ENCODE measurements at regions not wholly inside any gene's neighbourhood (a gene's known extent, or its start where the extent isn't known, plus 50 kb on each side); places are given as distances from the start of the nearest gene placed in this dataset.

DNA sequence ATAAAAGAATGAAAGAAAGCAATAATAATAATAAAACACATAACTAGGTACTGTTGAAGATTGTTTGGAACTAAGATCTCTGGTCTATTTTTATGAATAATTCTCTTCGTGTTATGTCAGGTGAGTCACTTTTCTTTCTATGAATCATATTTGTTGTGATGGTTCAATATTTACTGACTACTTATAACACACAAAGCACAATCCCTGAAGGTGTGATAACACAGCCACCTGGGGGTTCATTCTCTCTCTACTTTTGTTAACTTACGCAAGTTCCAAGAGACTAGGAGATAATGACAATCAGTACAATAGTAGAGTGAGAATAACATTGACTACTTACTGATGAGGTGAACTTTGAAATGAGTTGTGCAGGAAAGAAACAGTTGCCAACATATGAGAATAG, 149.9 kb downstream of the IBTK start:
- Histone ChIP-seq H3K27me3 (no peaks in the 10 kb centered on the region), H3K4me3 (no peak overlapping the region), H3K27ac (no peak overlapping the region), H3K9me3 (no peaks in the 10 kb centered on the region), H3K36me3 (no peaks in the 10 kb centered on the region), H3K4me1 (no peaks in the 10 kb centered on the region)
- DNase-seq (ENCODE audit: low spot score in 2 of 2) = no peak
- intact Hi-C loops (cut with DNase I; ENCODE audit: low total_unique reads) = no loop called here
- no peak for TF ChIP-seq POLR2A (IDR thresholded peaks at IDR 0.05)
- TF ChIP-seq, protein P1, sequence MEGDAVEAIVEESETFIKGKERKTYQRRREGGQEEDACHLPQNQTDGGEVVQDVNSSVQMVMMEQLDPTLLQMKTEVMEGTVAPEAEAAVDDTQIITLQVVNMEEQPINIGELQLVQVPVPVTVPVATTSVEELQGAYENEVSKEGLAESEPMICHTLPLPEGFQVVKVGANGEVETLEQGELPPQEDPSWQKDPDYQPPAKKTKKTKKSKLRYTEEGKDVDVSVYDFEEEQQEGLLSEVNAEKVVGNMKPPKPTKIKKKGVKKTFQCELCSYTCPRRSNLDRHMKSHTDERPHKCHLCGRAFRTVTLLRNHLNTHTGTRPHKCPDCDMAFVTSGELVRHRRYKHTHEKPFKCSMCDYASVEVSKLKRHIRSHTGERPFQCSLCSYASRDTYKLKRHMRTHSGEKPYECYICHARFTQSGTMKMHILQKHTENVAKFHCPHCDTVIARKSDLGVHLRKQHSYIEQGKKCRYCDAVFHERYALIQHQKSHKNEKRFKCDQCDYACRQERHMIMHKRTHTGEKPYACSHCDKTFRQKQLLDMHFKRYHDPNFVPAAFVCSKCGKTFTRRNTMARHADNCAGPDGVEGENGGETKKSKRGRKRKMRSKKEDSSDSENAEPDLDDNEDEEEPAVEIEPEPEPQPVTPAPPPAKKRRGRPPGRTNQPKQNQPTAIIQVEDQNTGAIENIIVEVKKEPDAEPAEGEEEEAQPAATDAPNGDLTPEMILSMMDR (IDR thresholded peaks at IDR 0.05) = no peak
- no peak for TF ChIP-seq POLR2AphosphoS5 (IDR thresholded peaks at IDR 0.05)

DNA sequence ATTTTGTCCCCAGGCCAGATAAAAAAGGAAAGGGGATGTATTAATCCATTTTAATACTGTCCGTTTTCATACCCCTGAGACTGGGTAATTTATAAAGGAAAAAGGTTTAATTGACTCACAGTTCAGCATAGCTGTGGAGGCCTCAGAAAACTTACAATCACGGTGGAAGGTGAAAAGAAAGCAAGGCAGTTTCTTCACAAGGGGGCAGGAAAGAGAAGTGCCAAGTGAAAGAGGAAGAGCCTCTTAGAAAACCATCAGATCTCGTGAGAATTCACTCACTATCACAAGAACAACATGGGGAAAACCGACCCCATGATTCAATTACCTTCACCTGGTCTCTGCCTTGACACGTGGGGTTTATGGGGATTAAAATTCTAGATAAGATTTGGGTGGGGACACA, 152.5 kb downstream of the IBTK start:
- TF ChIP-seq, protein P1 (IDR thresholded peaks at IDR 0.05) = no peak
- no peak for TF ChIP-seq POLR2AphosphoS5 (IDR thresholded peaks at IDR 0.05)
- no peak for TF ChIP-seq POLR2A (IDR thresholded peaks at IDR 0.05)
- H3K36me3 ChIP-seq = no peaks in the 10 kb centered on the region
- no peak overlapping the region for H3K4me3 ChIP-seq
- H3K27me3 ChIP-seq = no peaks in the 10 kb centered on the region
- H3K27ac ChIP-seq = no peak overlapping the region
- intact Hi-C loops (cut with DNase I; ENCODE audit: low total_unique reads) = no loop called here
- DNase-seq (ENCODE audit: low spot score in 2 of 2) = no peak
- no peaks in the 10 kb centered on the region for H3K9me3 ChIP-seq
- no peaks in the 10 kb centered on the region for H3K4me1 ChIP-seq

DNA sequence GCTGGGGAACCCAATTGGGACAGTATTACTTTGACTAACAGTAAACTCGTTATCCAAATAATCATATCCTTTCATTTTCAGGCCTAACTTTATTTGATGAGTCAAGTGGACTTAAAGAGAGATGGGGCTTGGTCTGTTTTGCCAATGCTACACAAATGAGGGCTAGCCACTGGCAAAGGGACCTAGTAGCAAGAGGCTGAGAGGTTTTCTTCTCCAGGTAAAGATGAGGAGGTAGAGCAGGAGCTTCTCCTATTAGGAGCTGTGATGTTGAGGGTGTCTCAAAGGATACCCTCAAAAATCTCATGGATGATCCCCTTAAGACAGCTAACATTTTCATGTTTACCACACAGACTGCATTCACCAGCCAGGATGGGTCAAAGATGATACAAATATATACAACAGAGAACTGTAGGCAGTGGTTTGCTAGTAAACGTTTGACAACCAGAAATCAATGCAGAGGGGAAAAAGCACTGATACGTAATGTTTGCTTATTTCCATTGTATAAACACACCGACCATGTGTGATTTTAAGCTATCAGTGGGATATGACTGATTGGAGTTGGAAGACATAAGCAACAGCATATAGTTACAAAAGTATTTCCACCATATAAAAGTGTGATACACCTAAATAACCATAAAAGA, 153.3 kb downstream of the IBTK start:
- TF ChIP-seq, protein P1 (IDR thresholded peaks at IDR 0.05) = no peak
- no peak for TF ChIP-seq POLR2AphosphoS5 (IDR thresholded peaks at IDR 0.05)
- TF ChIP-seq POLR2A (IDR thresholded peaks at IDR 0.05) = no peak
- DNase-seq (ENCODE audit: low spot score in 2 of 2) = no peak

GRCh38 chr6:82088978-82089771, 158.4 kb downstream of the IBTK start:
- TF ChIP-seq POLR2AphosphoS5 (IDR thresholded peaks at IDR 0.05) = no peak
- TF ChIP-seq, protein P1 (IDR thresholded peaks at IDR 0.05) = no peak
- no peak for TF ChIP-seq POLR2A (IDR thresholded peaks at IDR 0.05)
- DNase-seq (ENCODE audit: low spot score in 2 of 2) = no peak
- Histone ChIP-seq H3K36me3 (no peaks in the 10 kb centered on the region), H3K27ac (peak overlapping the region in 1 of 2 donors; percentile 21), H3K4me3 (no peak overlapping the region), H3K4me1 (no peaks in the 10 kb centered on the region), H3K9me3 (no peaks in the 10 kb centered on the region), H3K27me3 (no peaks in the 10 kb centered on the region)
- intact Hi-C loops (cut with DNase I; ENCODE audit: low total_unique reads) = no loop called here

More for the DNA sequence above, 153.3 kb downstream of the IBTK start:
- H3K36me3 ChIP-seq = no peaks in the 10 kb centered on the region
- intact Hi-C loops (cut with DNase I; ENCODE audit: low total_unique reads) = no loop called here
- H3K4me1 ChIP-seq = no peaks in the 10 kb centered on the region
- H3K27me3 ChIP-seq = no peaks in the 10 kb centered on the region
- no peak overlapping the region for H3K27ac ChIP-seq
- no peak overlapping the region for H3K4me3 ChIP-seq
- no peaks in the 10 kb centered on the region for H3K9me3 ChIP-seq

GRCh38 chr6:82086944-82087343, 160.6 kb downstream of the IBTK start:
- DNase-seq (ENCODE audit: low spot score in 2 of 2) = no peak
- intact Hi-C loops (cut with DNase I; ENCODE audit: low total_unique reads) = no loop called here
- peak overlapping the region; percentile 14 to 72 for H3K27ac ChIP-seq
- no peak for TF ChIP-seq POLR2AphosphoS5 (IDR thresholded peaks at IDR 0.05)
- TF ChIP-seq POLR2A (IDR thresholded peaks at IDR 0.05) = no peak
- TF ChIP-seq, protein P1 (IDR thresholded peaks at IDR 0.05) = no peak
- no peaks in the 10 kb centered on the region for H3K27me3 ChIP-seq
- no peaks in the 10 kb centered on the region for H3K36me3 ChIP-seq
- no peaks in the 10 kb centered on the region for H3K9me3 ChIP-seq
- no peaks in the 10 kb centered on the region for H3K4me1 ChIP-seq
- no peak overlapping the region for H3K4me3 ChIP-seq
